Kidney glomerular epithelial cell (primary cell): ENCODE measurements at regions not wholly inside any gene's neighbourhood (a gene's known extent, or its start where the extent isn't known, plus 50 kb on each side); places are given as distances from the start of the nearest gene placed in this dataset.
A peak's percentile ranks its signal among the peaks of the same experiment; 100 is the strongest.
"Not testable (repeated sequence)": the region's sequence is repeated elsewhere in the genome, so short reads cannot be mapped to it uniquely, and the experiment has no call there.

Experiments
- DNase-seq: peaks from one replicate; lab custom pipeline; 2025; lab: John Stamatoyannopoulos, UW

DNA sequence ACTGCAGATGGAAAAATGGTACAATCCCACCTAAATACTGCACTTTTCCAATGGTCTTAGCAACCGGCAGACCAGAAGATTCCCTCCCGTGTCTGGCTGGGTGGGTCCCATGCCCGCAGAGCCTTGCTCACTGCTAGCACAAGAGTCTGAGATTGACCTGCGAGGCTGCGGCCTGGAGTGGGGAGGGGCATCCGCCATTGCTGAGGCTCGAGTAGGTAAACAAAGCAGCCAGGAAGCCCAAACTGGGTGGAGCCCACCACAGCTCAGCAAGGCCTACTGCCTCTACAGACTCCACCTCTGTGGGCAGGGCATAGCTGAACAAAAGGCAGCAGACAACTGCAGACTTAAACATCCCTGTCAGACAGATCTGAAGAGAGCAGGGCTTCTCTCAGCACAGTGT is 221.6 kb upstream of the CTNND2 start:
- no peak for DNase-seq

DNA sequence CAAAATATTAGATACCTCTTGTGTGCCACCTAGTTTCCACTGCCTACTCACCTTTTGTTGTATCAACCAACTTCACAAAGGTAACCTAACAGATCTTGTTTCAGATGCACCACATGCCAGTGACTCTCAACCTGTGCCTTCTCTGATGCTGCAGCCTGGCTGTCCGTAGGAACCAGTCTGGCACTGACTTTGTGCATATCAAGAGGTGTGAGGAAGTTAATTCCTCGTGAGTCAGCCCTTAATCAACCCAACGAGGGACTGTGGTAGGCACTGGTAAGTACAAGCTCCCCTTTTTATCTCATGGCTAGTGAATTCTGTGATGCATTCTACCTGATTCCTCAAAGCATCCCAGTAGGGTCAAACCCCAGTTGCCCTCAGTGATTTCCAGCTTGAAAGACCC is 215.4 kb upstream of the CTNND2 start:
- DNase-seq: no peak

GRCh38 chr5:12114075-12114474 is 209.8 kb upstream of the CTNND2 start:
- DNase-seq: no peak

DNA sequence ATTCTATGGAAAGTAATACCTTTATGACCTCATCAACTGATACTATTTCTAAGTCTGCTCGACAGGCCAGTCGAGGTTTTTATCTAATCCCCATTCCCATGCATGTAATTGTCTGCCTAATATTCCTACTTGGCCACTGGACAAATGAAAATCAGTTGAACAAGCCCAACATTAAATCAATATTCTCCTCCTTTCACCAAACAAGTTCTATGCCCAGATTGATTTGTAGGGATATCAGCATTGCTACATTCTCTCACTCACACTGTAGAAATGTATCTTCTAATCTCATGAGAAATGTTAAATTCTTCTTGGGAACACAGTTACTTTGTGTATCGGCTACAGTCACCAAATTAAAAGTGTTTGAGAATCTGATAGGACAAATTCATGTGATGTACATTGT is 208.8 kb upstream of the CTNND2 start:
- DNase-seq: no peak

DNA sequence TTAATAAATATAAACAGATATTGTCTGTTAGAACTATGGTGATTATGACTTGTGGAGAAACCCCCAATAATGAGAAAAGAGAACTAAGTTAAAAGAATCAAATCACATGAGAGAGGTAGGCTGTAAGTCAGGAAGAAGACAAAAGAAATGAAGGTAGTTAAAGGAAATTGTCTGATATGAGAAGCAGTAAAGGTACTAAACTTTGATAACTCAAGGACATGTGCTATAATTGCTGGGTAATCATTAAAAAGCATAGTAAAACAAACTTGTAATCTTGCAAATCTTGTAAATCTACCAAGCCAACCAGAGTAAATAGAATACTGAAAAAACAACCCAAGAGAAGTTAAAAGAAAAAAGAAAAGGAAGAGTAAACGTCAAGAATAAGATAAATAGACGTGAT is 207.0 kb upstream of the CTNND2 start:
- no peak for DNase-seq

- no peak for DNase-seq
Measured at GRCh38 chr5:12110629-12111028, 206.4 kb upstream of the CTNND2 start.

GRCh38 chr5:12109075-12109688 is 204.9 kb upstream of the CTNND2 start:
- DNase-seq: no peak

DNA sequence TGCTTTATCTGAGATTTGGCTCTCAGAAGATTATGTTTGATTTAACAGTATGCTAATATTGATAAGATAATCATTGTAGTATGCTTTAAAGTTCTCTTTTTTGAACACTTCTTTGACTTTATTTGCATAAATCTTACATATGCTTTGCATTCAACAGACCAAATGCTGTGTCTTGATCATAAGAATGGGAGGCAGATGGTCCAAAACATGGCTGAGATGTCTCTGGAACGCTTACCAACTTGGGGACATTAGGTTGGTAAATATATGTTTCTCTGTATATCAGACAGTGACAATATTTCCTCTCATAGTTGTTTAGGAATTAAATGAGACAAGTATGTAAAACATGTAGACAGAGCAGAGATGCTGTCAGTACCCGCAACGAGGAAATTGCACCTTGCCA is 197.9 kb upstream of the CTNND2 start:
- DNase-seq: no peak

DNA sequence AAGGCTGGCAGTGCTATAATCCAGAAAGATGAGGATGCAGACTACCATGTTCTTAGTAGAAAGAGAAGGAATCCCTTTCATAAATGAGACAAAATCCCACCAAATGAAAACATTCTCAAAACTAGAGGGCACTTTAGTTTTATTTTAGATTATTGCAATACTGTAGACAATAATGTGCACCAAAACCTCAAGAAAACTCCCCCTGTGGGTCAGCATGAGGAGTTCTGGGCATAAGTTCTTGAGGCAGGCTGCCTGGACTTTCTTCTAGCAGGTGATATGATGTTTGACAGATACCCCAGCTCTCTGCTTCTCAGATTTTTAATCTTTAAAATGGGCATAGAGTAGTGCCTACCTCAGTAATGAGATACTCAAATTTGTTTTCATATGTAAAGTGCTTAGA is 196.3 kb upstream of the CTNND2 start:
- DNase-seq: no peak

- no peak for DNase-seq
Measured at GRCh38 chr5:12099296-12099695, 195.1 kb upstream of the CTNND2 start.

- DNase-seq: no peak
Measured at GRCh38 chr5:12095808-12096281, 191.6 kb upstream of the CTNND2 start.

GRCh38 chr5:12093586-12093985 is 189.3 kb upstream of the CTNND2 start:
- no peak for DNase-seq

DNA sequence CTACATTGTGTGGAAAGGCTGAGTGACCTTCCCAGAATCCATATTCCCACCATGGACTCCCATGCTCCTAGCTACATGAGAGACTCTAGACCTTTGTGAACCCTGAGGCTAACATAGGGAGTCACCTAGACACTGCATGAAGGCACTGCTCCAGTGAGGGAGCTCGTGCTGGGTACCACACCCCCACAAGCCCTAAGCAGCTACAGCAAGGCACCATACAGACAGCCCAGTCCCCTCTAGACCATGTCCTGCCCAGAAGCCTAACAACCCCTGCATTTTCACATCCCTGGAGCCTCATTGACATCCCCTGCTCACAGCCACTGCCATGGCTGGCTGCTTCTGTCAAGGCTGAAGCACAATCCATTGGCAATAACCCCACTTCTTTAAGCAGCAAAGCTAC is 176.5 kb upstream of the CTNND2 start:
- no peak for DNase-seq

- not testable (repeated sequence) for DNase-seq
Measured at GRCh38 chr5:12078286-12078685, 174.0 kb upstream of the CTNND2 start.

DNA sequence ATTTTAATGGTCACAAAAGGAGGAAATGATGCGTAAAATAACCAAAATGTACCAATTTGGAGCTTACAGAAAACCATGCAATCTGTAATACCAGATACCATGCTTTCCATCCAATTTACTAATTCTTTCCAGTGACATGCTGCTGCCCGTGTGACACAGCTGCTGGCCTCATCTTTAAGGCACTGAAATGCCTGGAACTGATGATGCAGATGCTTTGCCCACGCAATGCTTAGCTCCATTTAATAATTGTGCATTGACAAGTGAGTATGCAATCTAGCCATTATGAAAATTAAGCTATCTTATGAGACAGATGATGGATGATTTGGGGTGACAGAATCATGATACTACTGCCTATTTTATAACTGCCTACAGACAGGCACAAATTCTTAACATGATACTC is 169.2 kb upstream of the CTNND2 start:
- DNase-seq: no peak

DNA sequence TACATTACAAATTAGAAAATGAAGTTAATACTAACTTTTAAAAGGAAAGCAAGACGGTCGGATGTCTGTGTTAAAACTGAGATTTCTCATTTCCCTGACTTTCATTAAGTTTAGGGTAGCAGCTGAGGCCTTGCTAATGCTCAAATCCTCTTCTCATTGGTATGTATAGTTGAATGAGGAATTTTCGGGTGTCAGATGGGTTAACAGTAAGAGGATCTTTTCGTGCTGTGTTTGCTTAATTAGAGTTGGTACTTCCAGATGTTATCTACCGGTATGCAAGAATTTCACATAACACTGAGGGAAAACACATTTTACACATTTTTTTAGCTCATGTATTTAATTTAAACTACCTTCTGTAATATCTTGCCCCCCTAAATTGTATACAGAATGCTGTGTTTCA is 168.2 kb upstream of the CTNND2 start:
- DNase-seq: no peak

DNA sequence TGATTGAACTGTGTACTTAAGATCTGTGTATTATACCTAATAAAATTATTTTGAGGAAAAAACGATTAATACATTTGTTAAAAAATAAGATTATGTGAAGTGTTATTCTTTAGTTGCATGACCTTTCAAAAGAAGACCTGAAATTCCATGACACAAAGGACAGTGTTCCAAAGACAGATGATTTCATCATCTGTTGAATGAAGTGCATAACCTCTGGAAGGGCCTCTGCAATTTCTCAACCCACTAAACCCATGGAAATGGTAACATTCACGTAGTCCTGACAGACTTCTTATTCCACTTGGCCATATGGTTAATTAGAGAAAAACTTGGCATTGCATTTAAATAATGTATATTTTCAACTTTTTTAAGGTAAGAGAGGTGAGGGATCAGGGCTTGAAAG is 167.2 kb upstream of the CTNND2 start:
- no peak for DNase-seq

- peak; percentile 5 for DNase-seq
Measured at GRCh38 chr5:12023614-12024241, 119.5 kb upstream of the CTNND2 start.

GRCh38 chr5:12022444-12022843 is 118.2 kb upstream of the CTNND2 start:
- DNase-seq: no peak

- DNase-seq: no peak
Measured at GRCh38 chr5:12019306-12019705, 115.1 kb upstream of the CTNND2 start.

DNA sequence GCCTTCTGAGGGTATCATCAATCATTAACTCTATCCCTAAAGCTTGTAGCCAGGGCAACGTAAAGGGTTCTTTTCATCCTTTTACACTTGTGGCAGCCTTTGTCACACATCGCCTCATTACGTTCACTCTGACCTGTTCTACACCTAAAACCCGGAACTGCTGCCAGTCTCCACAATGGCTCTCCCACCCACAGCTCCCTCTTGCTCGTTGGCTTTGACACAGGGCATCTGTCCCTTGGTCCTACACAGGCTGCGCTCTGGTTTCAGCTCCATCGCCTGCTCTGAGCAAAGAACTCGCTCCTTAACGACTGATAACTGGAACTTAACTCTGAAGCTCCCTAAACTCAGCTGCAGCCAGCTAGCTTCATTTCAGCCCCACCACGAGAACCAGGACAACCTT is 112.8 kb upstream of the CTNND2 start:
- no peak for DNase-seq

GRCh38 chr5:12016159-12016746 is 112.0 kb upstream of the CTNND2 start:
- no peak for DNase-seq

DNA sequence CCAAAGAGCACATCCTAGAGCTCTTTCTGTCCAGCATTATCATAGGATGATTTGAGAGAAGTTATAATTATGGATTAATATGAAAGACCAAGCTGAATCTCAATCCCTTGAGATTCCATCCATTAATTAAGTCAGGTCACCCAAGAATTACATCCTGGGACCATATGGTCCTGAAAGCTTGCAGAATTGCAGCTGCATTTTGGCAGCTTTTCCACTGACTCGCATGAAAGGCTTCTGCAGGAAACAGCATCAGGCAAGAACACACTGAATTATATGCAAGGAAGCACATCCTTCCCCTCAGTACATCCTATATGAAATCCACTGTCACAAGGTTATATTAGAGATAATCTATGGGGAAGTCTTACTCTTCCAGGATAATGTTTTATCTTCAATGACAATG is 109.1 kb upstream of the CTNND2 start:
- no peak for DNase-seq

DNA sequence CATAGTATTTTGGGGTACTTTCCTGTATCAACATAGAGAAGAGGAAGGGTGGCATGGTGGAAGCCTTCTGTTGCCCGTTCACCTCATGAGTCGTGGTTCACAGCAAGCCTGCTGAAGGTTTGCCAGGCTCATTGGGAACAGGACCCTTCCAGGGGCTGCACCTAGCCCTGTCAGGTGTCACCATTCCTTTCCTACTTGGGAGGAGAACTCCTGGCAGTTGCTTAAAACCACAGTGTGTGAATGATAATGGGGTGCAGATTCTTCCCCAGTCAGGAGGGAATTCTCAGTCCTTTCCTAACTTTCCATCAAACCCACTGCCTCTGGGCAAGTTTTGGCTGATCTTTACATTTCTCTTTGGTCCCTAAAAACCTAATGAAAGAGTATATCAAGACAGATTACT is 99.4 kb upstream of the CTNND2 start:
- no peak for DNase-seq
